ENCODE measurements at regions not wholly inside any gene's neighbourhood (a gene's known extent, or its start where the extent isn't known, plus 50 kb on each side); places are given as distances from the start of the nearest gene placed in this dataset. TPM values are rescaled to one million over a fixed set of nuclear protein-coding genes. Genes with fewer than 3 reads are reported as not detected.

DNA sequence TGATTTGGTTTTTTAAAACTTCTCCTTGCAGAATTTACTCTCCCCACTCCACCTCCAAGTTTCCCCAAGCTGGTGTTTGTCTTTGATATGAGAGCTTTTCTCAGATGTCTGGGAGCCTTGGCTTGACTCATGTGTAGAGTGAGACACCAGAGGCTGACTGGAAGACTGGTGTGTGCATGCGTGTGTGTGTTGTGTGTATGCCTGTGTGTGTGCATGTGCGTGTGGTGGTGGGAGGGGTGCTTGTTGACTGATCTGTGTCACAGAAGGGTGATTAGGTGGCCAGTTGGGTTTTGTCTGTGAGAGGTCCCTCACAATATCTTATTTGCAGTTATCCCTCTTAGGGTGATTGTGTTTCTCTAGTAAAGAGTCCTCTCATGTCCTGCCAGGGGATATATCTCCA, 50.5 kb upstream of the HPCAL1 start:
- no peaks in the 10 kb centered on the region for H3K9me2 ChIP-seq (replicated peaks; ENCODE audit: insufficient read depth)
- H3K27ac ChIP-seq: no peak overlapping the region
- H3K36me3 ChIP-seq (replicated peaks; ENCODE audit: insufficient read depth, low read depth): no peaks in the 10 kb centered on the region
- WGBS (ENCODE audit: low lambda C conversion rate, missing lambda C conversion rate): 94% methylated on average over 2 of the region's 2 CpGs
- no peak overlapping the region for H2AFZ ChIP-seq
- no peaks in the 10 kb centered on the region for H3K4me1 ChIP-seq (ENCODE audit: insufficient read depth)
- no peaks in the 10 kb centered on the region for H4K20me1 ChIP-seq (ENCODE audit: insufficient read depth, poor library complexity, severe bottlenecking)
- H3K79me2 ChIP-seq: no peaks in the 10 kb centered on the region
- DNase-seq (ENCODE audit: low spot score): no peak
- no peak overlapping the region for H3K4me2 ChIP-seq
- no peak overlapping the region for H3K4me3 ChIP-seq
- TF ChIP-seq EZH2phosphoT487 (IDR thresholded peaks at IDR 0.05; ENCODE audit: low read depth, severe bottlenecking, unreplicated experiment) (no peak), EZH2 (IDR thresholded peaks at IDR 0.05; ENCODE audit: borderline replicate concordance) (no peak)
- TF ChIP-seq, protein P1, sequence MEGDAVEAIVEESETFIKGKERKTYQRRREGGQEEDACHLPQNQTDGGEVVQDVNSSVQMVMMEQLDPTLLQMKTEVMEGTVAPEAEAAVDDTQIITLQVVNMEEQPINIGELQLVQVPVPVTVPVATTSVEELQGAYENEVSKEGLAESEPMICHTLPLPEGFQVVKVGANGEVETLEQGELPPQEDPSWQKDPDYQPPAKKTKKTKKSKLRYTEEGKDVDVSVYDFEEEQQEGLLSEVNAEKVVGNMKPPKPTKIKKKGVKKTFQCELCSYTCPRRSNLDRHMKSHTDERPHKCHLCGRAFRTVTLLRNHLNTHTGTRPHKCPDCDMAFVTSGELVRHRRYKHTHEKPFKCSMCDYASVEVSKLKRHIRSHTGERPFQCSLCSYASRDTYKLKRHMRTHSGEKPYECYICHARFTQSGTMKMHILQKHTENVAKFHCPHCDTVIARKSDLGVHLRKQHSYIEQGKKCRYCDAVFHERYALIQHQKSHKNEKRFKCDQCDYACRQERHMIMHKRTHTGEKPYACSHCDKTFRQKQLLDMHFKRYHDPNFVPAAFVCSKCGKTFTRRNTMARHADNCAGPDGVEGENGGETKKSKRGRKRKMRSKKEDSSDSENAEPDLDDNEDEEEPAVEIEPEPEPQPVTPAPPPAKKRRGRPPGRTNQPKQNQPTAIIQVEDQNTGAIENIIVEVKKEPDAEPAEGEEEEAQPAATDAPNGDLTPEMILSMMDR (IDR thresholded peaks at IDR 0.05; ENCODE audit: poor library complexity): no peak
- peaks cover 14% of the 10 kb centered on the region for H3K9me3 ChIP-seq (ENCODE audit: low read depth)
- H3K27me3 ChIP-seq: no peaks in the 10 kb centered on the region

GRCh38 chr2:10252661-10253060, 50.0 kb upstream of the HPCAL1 start:
- 92% methylated on average over 3 of the region's 3 CpGs for WGBS (ENCODE audit: low lambda C conversion rate, missing lambda C conversion rate)
- DNase-seq (ENCODE audit: low spot score): no peak

More at GRCh38 chr2:10252661-10253060, 50.0 kb upstream of the HPCAL1 start:
- Histone ChIP-seq H3K27me3 (no peaks in the 10 kb centered on the region), H4K20me1 (ENCODE audit: insufficient read depth, poor library complexity, severe bottlenecking) (no peaks in the 10 kb centered on the region), H3K4me2 (no peak overlapping the region), H3K9me3 (ENCODE audit: low read depth) (peaks cover 14% of the 10 kb centered on the region), H3K79me2 (no peaks in the 10 kb centered on the region), H2AFZ (no peak overlapping the region), H3K36me3 (replicated peaks; ENCODE audit: insufficient read depth, low read depth) (no peaks in the 10 kb centered on the region), H3K9me2 (replicated peaks; ENCODE audit: insufficient read depth) (no peaks in the 10 kb centered on the region), H3K4me3 (no peak overlapping the region), H3K27ac (no peak overlapping the region), H3K4me1 (ENCODE audit: insufficient read depth) (no peaks in the 10 kb centered on the region)
- TF ChIP-seq EZH2 (IDR thresholded peaks at IDR 0.05; ENCODE audit: borderline replicate concordance) (no peak), EZH2phosphoT487 (IDR thresholded peaks at IDR 0.05; ENCODE audit: low read depth, severe bottlenecking, unreplicated experiment) (no peak)
- TF ChIP-seq, protein P1 (IDR thresholded peaks at IDR 0.05; ENCODE audit: poor library complexity): no peak

Small RNAs in the stretch of these regions (microRNA-seq; reads per million reads assigned to microRNA genes)
- gene MIR4261: not detected

Small RNAs in the stretch of these regions (small RNA-seq; reads per million reads assigned to genes)
- gene MIR4261: not detected

Data from hepatocyte (in vitro differentiated cells).